HK-2 (cell line): ENCODE measurements at regions not wholly inside any gene's neighbourhood (a gene's known extent, or its start where the extent isn't known, plus 50 kb on each side); places are given as distances from the start of the nearest gene placed in this dataset.
"Not testable (repeated sequence)": the region's sequence is repeated elsewhere in the genome, so short reads cannot be mapped to it uniquely, and the experiment has no call there.

Experiments used
- DNase-seq: peaks from one replicate; pipeline ENCODE4 v3.0.0-alpha.2; 2018; ENCODE audit not compliant: unreplicated experiment

- DNase-seq = no peak
Observed at GRCh38 chr13:89027694-89028306, 1356.6 kb downstream of the SLITRK5 start.

- no peak for DNase-seq
Observed at GRCh38 chr13:89029062-89029461, 1357.9 kb downstream of the SLITRK5 start.

GRCh38 chr13:89034015-89034414 lies 1362.8 kb downstream of the SLITRK5 start:
- no peak for DNase-seq

GRCh38 chr13:89052699-89053098 lies 1381.5 kb downstream of the SLITRK5 start:
- DNase-seq = no peak

GRCh38 chr13:89053418-89053817 lies 1382.2 kb downstream of the SLITRK5 start:
- DNase-seq = no peak

GRCh38 chr13:89057274-89057673 lies 1386.1 kb downstream of the SLITRK5 start:
- DNase-seq = no peak

- no peak for DNase-seq
Observed at GRCh38 chr13:89057862-89058261, 1386.7 kb downstream of the SLITRK5 start.

- DNase-seq = no peak
Observed at GRCh38 chr13:89061821-89062220, 1390.7 kb downstream of the SLITRK5 start.

- DNase-seq = no peak
Observed at GRCh38 chr13:89066868-89067466, 1395.8 kb downstream of the SLITRK5 start.

GRCh38 chr13:89072979-89073378 lies 1401.8 kb downstream of the SLITRK5 start:
- no peak for DNase-seq

GRCh38 chr13:89076622-89077021 lies 1405.5 kb downstream of the SLITRK5 start:
- DNase-seq = no peak

GRCh38 chr13:89082623-89083022 lies 1411.5 kb downstream of the SLITRK5 start:
- no peak for DNase-seq

- not testable (repeated sequence) for DNase-seq
Observed at GRCh38 chr13:89088107-89088506, 1416.9 kb downstream of the SLITRK5 start.

- DNase-seq = no peak
Observed at GRCh38 chr13:89097994-89098393, 1426.8 kb downstream of the SLITRK5 start.

- DNase-seq = no peak
Observed at GRCh38 chr13:89113744-89114143, 1442.6 kb downstream of the SLITRK5 start.

- DNase-seq = no peak
Observed at GRCh38 chr13:89115307-89115706, 1444.1 kb downstream of the SLITRK5 start.

GRCh38 chr13:89136678-89137077 lies 1465.5 kb downstream of the SLITRK5 start:
- no peak for DNase-seq

GRCh38 chr13:89150362-89150761 lies 1479.2 kb downstream of the SLITRK5 start:
- DNase-seq = no peak

GRCh38 chr13:89153941-89154340 lies 1482.8 kb downstream of the SLITRK5 start:
- no peak for DNase-seq

- DNase-seq = no peak
Observed at GRCh38 chr13:89163096-89163495, 1491.9 kb downstream of the SLITRK5 start.

GRCh38 chr13:89165685-89166084 lies 1494.5 kb downstream of the SLITRK5 start:
- DNase-seq = no peak

GRCh38 chr13:89169951-89170350 lies 1498.8 kb downstream of the SLITRK5 start:
- DNase-seq = no peak

- DNase-seq = no peak
Observed at GRCh38 chr13:89181041-89181440, 1509.9 kb downstream of the SLITRK5 start.

GRCh38 chr13:89199138-89199537 lies 1528.0 kb downstream of the SLITRK5 start:
- DNase-seq = no peak
